ENCODE measurements at regions not wholly inside any gene's neighbourhood (a gene's known extent, or its start where the extent isn't known, plus 50 kb on each side); places are given as distances from the start of the nearest gene placed in this dataset.

DNA sequence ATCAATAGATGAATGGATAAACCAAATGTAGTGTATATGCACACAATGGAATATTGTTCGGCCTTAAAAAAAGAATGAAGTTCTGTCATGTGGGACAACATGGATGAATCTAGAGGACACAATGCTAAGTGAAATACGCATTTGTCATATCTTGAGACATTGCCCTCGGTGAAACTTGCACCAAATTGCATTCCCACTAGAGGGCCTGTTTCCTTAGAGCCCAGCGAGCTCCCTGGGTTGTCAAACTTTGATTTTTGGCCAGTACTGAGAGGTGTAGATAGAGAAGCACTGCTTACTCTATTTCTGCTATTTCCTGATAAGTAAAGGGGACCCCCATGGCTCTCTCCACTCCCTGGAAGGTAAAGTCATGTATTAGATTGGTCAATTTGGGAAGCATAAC is 157.1 kb downstream of the GPAM start:
- Histone ChIP-seq H3K9ac (ENCODE audit: low read depth, low read length) (no peak overlapping the region), H3K4me3 (ENCODE audit: insufficient read depth, low read depth, low read length) (no peak overlapping the region), H3K36me3 (ENCODE audit: control insufficient read depth, insufficient read depth, low read length) (no peaks in the 10 kb centered on the region), H4K91ac (ENCODE audit: insufficient read depth, low read depth, low read length) (no peak overlapping the region), H3K9me1 (ENCODE audit: insufficient read depth, low read length) (no peaks in the 10 kb centered on the region), H2AFZ (replicated peaks; ENCODE audit: low read length, poor library complexity) (no peak overlapping the region), H2BK15ac (ENCODE audit: low read depth, low read length) (no peak overlapping the region), H2BK120ac (ENCODE audit: low read depth, low read length) (no peak overlapping the region), H3K4me2 (ENCODE audit: low read depth, low read length) (no peak overlapping the region), H3K14ac (replicated peaks; ENCODE audit: low read depth, low read length) (no peak overlapping the region), H3K27ac (ENCODE audit: insufficient read depth, low read length) (no peak overlapping the region), H2AK9ac (replicated peaks; ENCODE audit: low read depth, low read length, poor library complexity) (no peak overlapping the region), H2BK20ac (ENCODE audit: low read depth, low read length) (no peak overlapping the region), H4K20me1 (ENCODE audit: insufficient read depth, low read length) (no peaks in the 10 kb centered on the region), H4K8ac (ENCODE audit: low read depth in 2 of 2, low read length in 2 of 2) (no peak overlapping the region), H3K79me1 (ENCODE audit: low read depth in 1 of 2, low read length in 2 of 2) (no peaks in the 10 kb centered on the region), H3K9me3 (ENCODE audit: control insufficient read depth, insufficient read depth, low read length) (peaks cover 22% of the 10 kb centered on the region), H3K56ac (ENCODE audit: extremely low read depth, insufficient read depth, low read length) (no peak overlapping the region), H2BK5ac (ENCODE audit: low read depth, low read length, poor library complexity, severe bottlenecking) (no peak overlapping the region), H4K5ac (ENCODE audit: low read depth, low read length) (no peak overlapping the region), H2AK5ac (ENCODE audit: low read depth, low read length) (no peak overlapping the region), H3K18ac (ENCODE audit: low read depth, low read length) (no peak overlapping the region), H3K4ac (ENCODE audit: low read depth, low read length) (no peak overlapping the region), H3K4me1 (ENCODE audit: control insufficient read depth, insufficient read depth, low read length) (no peaks in the 10 kb centered on the region), H3K23ac (ENCODE audit: low read depth, low read length) (no peak overlapping the region), H3K27me3 (ENCODE audit: control insufficient read depth, insufficient read depth, low read length) (no peaks in the 10 kb centered on the region)
- in situ Hi-C loops (cut with MboI; ENCODE audit: low sequenced_read_pairs), result no loop called here
- DNase-seq, result no peak
- ChIA-PET CTCF (no interaction called here), POLR2A (ENCODE audit: unreplicated experiment) (no interaction called here)
- no peak for TF ChIP-seq CEBPB (IDR thresholded peaks at IDR 0.05; ENCODE audit: low read depth, low read length)
- no peak for TF ChIP-seq MXI1 (IDR thresholded peaks at IDR 0.05; ENCODE audit: borderline replicate concordance, low read depth, low read length)
- TF ChIP-seq CHD1 (IDR thresholded peaks at IDR 0.05; ENCODE audit: low read depth, low read length), result no peak
- TF ChIP-seq RAD21 (IDR thresholded peaks at IDR 0.05; ENCODE audit: low read length), result no peak
- TF ChIP-seq RFX5 (IDR thresholded peaks at IDR 0.05; ENCODE audit: low read depth, low read length), result no peak
- TF ChIP-seq USF2 (IDR thresholded peaks at IDR 0.05; ENCODE audit: low read depth, low read length), result no peak
- no peak for TF ChIP-seq POLR2A (IDR thresholded peaks at IDR 0.05; ENCODE audit: low read depth, low read length)
- no peak for TF ChIP-seq MAFK (IDR thresholded peaks at IDR 0.05; ENCODE audit: low read depth, low read length)
- TF ChIP-seq, protein P1, sequence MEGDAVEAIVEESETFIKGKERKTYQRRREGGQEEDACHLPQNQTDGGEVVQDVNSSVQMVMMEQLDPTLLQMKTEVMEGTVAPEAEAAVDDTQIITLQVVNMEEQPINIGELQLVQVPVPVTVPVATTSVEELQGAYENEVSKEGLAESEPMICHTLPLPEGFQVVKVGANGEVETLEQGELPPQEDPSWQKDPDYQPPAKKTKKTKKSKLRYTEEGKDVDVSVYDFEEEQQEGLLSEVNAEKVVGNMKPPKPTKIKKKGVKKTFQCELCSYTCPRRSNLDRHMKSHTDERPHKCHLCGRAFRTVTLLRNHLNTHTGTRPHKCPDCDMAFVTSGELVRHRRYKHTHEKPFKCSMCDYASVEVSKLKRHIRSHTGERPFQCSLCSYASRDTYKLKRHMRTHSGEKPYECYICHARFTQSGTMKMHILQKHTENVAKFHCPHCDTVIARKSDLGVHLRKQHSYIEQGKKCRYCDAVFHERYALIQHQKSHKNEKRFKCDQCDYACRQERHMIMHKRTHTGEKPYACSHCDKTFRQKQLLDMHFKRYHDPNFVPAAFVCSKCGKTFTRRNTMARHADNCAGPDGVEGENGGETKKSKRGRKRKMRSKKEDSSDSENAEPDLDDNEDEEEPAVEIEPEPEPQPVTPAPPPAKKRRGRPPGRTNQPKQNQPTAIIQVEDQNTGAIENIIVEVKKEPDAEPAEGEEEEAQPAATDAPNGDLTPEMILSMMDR (conservative IDR thresholded peaks at IDR 0.05; ENCODE audit: low read depth, low read length), result no peak
- TF ChIP-seq NFE2L2 (IDR thresholded peaks at IDR 0.05; ENCODE audit: low read depth, low read length), result no peak
- TF ChIP-seq MAZ (IDR thresholded peaks at IDR 0.05; ENCODE audit: borderline replicate concordance, low read depth, low read length), result no peak
- TF ChIP-seq, protein P2, sequence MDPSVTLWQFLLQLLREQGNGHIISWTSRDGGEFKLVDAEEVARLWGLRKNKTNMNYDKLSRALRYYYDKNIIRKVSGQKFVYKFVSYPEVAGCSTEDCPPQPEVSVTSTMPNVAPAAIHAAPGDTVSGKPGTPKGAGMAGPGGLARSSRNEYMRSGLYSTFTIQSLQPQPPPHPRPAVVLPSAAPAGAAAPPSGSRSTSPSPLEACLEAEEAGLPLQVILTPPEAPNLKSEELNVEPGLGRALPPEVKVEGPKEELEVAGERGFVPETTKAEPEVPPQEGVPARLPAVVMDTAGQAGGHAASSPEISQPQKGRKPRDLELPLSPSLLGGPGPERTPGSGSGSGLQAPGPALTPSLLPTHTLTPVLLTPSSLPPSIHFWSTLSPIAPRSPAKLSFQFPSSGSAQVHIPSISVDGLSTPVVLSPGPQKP (IDR thresholded peaks at IDR 0.05; ENCODE audit: borderline replicate concordance, low read depth, low read length), result no peak
- no peak for TF ChIP-seq FOS (IDR thresholded peaks at IDR 0.05; ENCODE audit: low read depth, low read length)
- TF ChIP-seq SMC3 (IDR thresholded peaks at IDR 0.05; ENCODE audit: low read depth, low read length), result no peak
- dilution Hi-C loops (cut with HindIII; ENCODE audit: low sequenced_read_pairs, unreplicated experiment), result no loop called here
- no peak for ATAC-seq (ENCODE audit: low read depth)
- BruUV-seq (replicated peaks), result no TSS peak
- no CpG with 5 or more reads among the region's 4 CpGs for WGBS, 2 experiments (ENCODE audit: extremely low coverage in 2 of 2, insufficient read length in 1 of 2)
- intact Hi-C loops (cut with micrococcal nuclease), result no loop called here
